HCT116 (cell line): ENCODE measurements at regions not wholly inside any gene's neighbourhood (a gene's known extent, or its start where the extent isn't known, plus 50 kb on each side); places are given as distances from the start of the nearest gene placed in this dataset.

ENCODE experiments used
- CEBPB ChIP-seq: IDR thresholded peaks from 2 replicates; pipeline ENCODE4 v1.6.1; 2012; ENCODE audit warnings: low read depth
- EGR1 ChIP-seq: IDR thresholded peaks from 2 replicates; pipeline ENCODE4 v1.6.1; 2012; ENCODE audit warnings: low read depth
- EZH2 ChIP-seq: fragments of 200-600 bp; sonication (generic); IDR thresholded peaks from 2 replicates; pipeline ENCODE4 v1.6.1; 2017; ENCODE audit warnings: antibody characterized with exemption, mixed run types
- EZH2phosphoT487 ChIP-seq: fragments of 200-600 bp; IDR thresholded peaks from 2 replicates; pipeline ENCODE4 v1.6.1; 2018; ENCODE audit warnings: antibody characterized with exemption, borderline replicate concordance
- JUND ChIP-seq: IDR thresholded peaks from 2 replicates; pipeline ENCODE4 v1.6.1; 2012
- POLR2AphosphoS5 ChIP-seq: IDR thresholded peaks from 2 replicates; pipeline ENCODE4 v1.6.1; 2011; ENCODE audit warnings: mild to moderate bottlenecking, low read depth, low read length, moderate library complexity
- TCF7L2 ChIP-seq: IDR thresholded peaks from 2 replicates; pipeline ENCODE4 v1.7.0; 2011; ENCODE audit warnings: borderline replicate concordance, inconsistent platforms; ENCODE audit not compliant: insufficient read depth, insufficient read length; ENCODE audit errors: extremely low read depth
- ZNF274 ChIP-seq: fragments of 200-500 bp; sonication (Bioruptor generic); IDR thresholded peaks from 2 replicates; pipeline ENCODE4 v1.6.1; 2014; ENCODE audit warnings: mild to moderate bottlenecking, low read depth, low read length, inconsistent platforms
- TF ChIP-seq, protein P1 (sequence below), 3 experiments: fragments of 200-600 bp in 1 of 3; sonication (generic) in 1 of 3; IDR thresholded peaks in 2 of 3; conservative IDR thresholded peaks in 1 of 3; 2 replicates each; pipeline ENCODE4 v1.5.1; 2012 to 2017; ENCODE audit warnings: low read depth in 2 of 3, low read length in 2 of 3, antibody characterized with exemption in 1 of 3, borderline replicate concordance in 1 of 3, control low read depth in 1 of 3, mild to moderate bottlenecking in 1 of 3, mixed read lengths in 1 of 3, mixed run types in 1 of 3, moderate library complexity in 1 of 3; ENCODE audit not compliant: insufficient read depth in 1 of 3
- TF ChIP-seq, protein P2 (sequence below): IDR thresholded peaks from 2 replicates; pipeline ENCODE4 v1.6.1; 2011; ENCODE audit warnings: mild to moderate bottlenecking, low read length, moderate library complexity; ENCODE audit not compliant: insufficient replicate concordance; ENCODE audit errors: extremely low read depth
- TF ChIP-seq, protein P3 (sequence below): IDR thresholded peaks from 2 replicates; pipeline ENCODE4 v1.6.1; 2012
- TF ChIP-seq, protein P4 (sequence below): IDR thresholded peaks from 2 replicates; pipeline ENCODE4 v1.6.1; 2012
- TF ChIP-seq, protein P5 (sequence below): IDR thresholded peaks from 2 replicates; pipeline ENCODE4 v1.6.1; 2012; ENCODE audit warnings: low read depth

DNA sequence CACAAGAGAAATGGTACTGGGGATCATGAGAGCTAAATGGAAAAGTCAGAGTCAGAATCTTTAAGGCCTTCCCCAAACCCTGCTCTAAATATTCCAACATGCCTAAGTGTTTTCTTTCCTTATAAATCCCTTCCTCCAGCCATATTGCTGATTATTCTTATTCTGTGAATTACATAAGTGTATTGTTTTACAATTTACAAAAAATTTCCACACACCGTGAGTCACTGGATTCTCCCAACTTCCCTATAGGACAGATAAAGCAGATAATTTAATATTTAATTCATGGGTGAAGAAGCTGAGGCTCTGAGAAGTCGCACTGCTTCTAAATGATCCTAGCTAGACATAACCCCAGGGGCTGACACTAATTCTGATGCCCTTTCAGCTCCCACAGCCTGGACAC, 243.3 kb upstream of the JUN start:
- TF ChIP-seq EGR1: no peak
- TF ChIP-seq EZH2phosphoT487: no peak
- TF ChIP-seq, protein P1, sequence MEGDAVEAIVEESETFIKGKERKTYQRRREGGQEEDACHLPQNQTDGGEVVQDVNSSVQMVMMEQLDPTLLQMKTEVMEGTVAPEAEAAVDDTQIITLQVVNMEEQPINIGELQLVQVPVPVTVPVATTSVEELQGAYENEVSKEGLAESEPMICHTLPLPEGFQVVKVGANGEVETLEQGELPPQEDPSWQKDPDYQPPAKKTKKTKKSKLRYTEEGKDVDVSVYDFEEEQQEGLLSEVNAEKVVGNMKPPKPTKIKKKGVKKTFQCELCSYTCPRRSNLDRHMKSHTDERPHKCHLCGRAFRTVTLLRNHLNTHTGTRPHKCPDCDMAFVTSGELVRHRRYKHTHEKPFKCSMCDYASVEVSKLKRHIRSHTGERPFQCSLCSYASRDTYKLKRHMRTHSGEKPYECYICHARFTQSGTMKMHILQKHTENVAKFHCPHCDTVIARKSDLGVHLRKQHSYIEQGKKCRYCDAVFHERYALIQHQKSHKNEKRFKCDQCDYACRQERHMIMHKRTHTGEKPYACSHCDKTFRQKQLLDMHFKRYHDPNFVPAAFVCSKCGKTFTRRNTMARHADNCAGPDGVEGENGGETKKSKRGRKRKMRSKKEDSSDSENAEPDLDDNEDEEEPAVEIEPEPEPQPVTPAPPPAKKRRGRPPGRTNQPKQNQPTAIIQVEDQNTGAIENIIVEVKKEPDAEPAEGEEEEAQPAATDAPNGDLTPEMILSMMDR (IDR thresholded peaks at IDR 0.05 in 2 of 3, conservative IDR thresholded peaks at IDR 0.05 in 1 of 3; ENCODE audit: borderline replicate concordance in 1 of 3, insufficient read depth in 1 of 3, low read depth in 2 of 3, low read length in 2 of 3): no peak
- TF ChIP-seq CEBPB: no peak
- no peak for TF ChIP-seq POLR2AphosphoS5
- TF ChIP-seq EZH2: no peak
- TF ChIP-seq, protein P2, sequence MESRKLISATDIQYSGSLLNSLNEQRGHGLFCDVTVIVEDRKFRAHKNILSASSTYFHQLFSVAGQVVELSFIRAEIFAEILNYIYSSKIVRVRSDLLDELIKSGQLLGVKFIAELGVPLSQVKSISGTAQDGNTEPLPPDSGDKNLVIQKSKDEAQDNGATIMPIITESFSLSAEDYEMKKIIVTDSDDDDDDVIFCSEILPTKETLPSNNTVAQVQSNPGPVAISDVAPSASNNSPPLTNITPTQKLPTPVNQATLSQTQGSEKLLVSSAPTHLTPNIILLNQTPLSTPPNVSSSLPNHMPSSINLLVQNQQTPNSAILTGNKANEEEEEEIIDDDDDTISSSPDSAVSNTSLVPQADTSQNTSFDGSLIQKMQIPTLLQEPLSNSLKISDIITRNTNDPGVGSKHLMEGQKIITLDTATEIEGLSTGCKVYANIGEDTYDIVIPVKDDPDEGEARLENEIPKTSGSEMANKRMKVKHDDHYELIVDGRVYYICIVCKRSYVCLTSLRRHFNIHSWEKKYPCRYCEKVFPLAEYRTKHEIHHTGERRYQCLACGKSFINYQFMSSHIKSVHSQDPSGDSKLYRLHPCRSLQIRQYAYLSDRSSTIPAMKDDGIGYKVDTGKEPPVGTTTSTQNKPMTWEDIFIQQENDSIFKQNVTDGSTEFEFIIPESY: no peak
- TF ChIP-seq ZNF274: no peak
- TF ChIP-seq, protein P3, sequence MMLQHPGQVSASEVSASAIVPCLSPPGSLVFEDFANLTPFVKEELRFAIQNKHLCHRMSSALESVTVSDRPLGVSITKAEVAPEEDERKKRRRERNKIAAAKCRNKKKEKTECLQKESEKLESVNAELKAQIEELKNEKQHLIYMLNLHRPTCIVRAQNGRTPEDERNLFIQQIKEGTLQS: no peak
- no peak for TF ChIP-seq TCF7L2
- TF ChIP-seq, protein P4, sequence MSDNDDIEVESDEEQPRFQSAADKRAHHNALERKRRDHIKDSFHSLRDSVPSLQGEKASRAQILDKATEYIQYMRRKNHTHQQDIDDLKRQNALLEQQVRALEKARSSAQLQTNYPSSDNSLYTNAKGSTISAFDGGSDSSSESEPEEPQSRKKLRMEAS: no peak
- TF ChIP-seq, protein P5, sequence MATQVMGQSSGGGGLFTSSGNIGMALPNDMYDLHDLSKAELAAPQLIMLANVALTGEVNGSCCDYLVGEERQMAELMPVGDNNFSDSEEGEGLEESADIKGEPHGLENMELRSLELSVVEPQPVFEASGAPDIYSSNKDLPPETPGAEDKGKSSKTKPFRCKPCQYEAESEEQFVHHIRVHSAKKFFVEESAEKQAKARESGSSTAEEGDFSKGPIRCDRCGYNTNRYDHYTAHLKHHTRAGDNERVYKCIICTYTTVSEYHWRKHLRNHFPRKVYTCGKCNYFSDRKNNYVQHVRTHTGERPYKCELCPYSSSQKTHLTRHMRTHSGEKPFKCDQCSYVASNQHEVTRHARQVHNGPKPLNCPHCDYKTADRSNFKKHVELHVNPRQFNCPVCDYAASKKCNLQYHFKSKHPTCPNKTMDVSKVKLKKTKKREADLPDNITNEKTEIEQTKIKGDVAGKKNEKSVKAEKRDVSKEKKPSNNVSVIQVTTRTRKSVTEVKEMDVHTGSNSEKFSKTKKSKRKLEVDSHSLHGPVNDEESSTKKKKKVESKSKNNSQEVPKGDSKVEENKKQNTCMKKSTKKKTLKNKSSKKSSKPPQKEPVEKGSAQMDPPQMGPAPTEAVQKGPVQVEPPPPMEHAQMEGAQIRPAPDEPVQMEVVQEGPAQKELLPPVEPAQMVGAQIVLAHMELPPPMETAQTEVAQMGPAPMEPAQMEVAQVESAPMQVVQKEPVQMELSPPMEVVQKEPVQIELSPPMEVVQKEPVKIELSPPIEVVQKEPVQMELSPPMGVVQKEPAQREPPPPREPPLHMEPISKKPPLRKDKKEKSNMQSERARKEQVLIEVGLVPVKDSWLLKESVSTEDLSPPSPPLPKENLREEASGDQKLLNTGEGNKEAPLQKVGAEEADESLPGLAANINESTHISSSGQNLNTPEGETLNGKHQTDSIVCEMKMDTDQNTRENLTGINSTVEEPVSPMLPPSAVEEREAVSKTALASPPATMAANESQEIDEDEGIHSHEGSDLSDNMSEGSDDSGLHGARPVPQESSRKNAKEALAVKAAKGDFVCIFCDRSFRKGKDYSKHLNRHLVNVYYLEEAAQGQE: no peak
- TF ChIP-seq JUND: no peak
